HEK293 (cell line): ENCODE measurements at regions not wholly inside any gene's neighbourhood (a gene's known extent, or its start where the extent isn't known, plus 50 kb on each side); places are given as distances from the start of the nearest gene placed in this dataset.

Experiments used
- GLIS2 ChIP-seq: fragments of 450-650 bp; formaldehyde crosslinking; IDR thresholded peaks from 2 replicates; pipeline ENCODE4 v1.5.1; 2016; ENCODE audit warnings: missing biosample characterization, missing genetic modification characterization
- ZBTB26 ChIP-seq: fragments of 450-650 bp; formaldehyde crosslinking; optimal IDR thresholded peaks from 2 replicates; pipeline ENCODE3; 2016; ENCODE audit warnings: missing biosample characterization, mild to moderate bottlenecking, missing genetic modification characterization
- ZNF148 ChIP-seq: fragments of 450-650 bp; formaldehyde crosslinking; IDR thresholded peaks from 2 replicates; pipeline ENCODE4 v1.5.0; 2017; ENCODE audit warnings: missing biosample characterization, missing genetic modification characterization, borderline replicate concordance
- ZNF16 ChIP-seq: fragments of 450-650 bp; formaldehyde crosslinking; IDR thresholded peaks from 2 replicates; pipeline ENCODE4 v1.5.1; 2016; ENCODE audit warnings: low read depth, missing biosample characterization, missing genetic modification characterization
- ZNF2 ChIP-seq: fragments of 450-650 bp; formaldehyde crosslinking; IDR thresholded peaks from 2 replicates; pipeline ENCODE4 v1.5.1; 2016; ENCODE audit warnings: missing biosample characterization, missing genetic modification characterization
- ZNF239 ChIP-seq: fragments of 450-650 bp; formaldehyde crosslinking; IDR thresholded peaks from 2 replicates; pipeline ENCODE4 v1.5.1; 2016; ENCODE audit warnings: missing biosample characterization, missing genetic modification characterization
- ZNF266 ChIP-seq: fragments of 450-650 bp; formaldehyde crosslinking; IDR thresholded peaks from 2 replicates; pipeline ENCODE4 v1.5.1; 2016; ENCODE audit warnings: missing biosample characterization, missing genetic modification characterization, low read depth
- ZNF311 ChIP-seq: fragments of 450-650 bp; formaldehyde crosslinking; IDR thresholded peaks from 2 replicates; pipeline ENCODE4 v1.5.1; 2017; ENCODE audit warnings: missing biosample characterization, missing genetic modification characterization, borderline replicate concordance
- ZNF341 ChIP-seq: fragments of 450-650 bp; formaldehyde crosslinking; IDR thresholded peaks from 2 replicates; pipeline ENCODE4; 2016; ENCODE audit warnings: low read depth, missing biosample characterization, missing genetic modification characterization
- ZNF404 ChIP-seq: fragments of 450-650 bp; formaldehyde crosslinking; IDR thresholded peaks from 2 replicates; pipeline ENCODE4 v1.5.1; 2017; ENCODE audit warnings: missing biosample characterization, missing genetic modification characterization
- ZNF426 ChIP-seq: fragments of 450-650 bp; formaldehyde crosslinking; IDR thresholded peaks from 2 replicates; pipeline ENCODE4 v1.5.1; 2017; ENCODE audit warnings: missing biosample characterization, missing genetic modification characterization, mild to moderate bottlenecking, inconsistent platforms, moderate library complexity
- ZNF433 ChIP-seq: fragments of 450-650 bp; formaldehyde crosslinking; IDR thresholded peaks from 2 replicates; pipeline ENCODE4 v1.5.1; 2016; ENCODE audit warnings: missing biosample characterization, missing genetic modification characterization, low read depth
- ZNF449 ChIP-seq: fragments of 450-650 bp; formaldehyde crosslinking; IDR thresholded peaks from 2 replicates; pipeline ENCODE4 v1.5.1; 2017; ENCODE audit warnings: missing biosample characterization, mild to moderate bottlenecking, missing genetic modification characterization, moderate library complexity
- ZNF701 ChIP-seq: fragments of 450-650 bp; formaldehyde crosslinking; IDR thresholded peaks from 2 replicates; pipeline ENCODE4 v1.5.1; 2016; ENCODE audit warnings: missing biosample characterization, missing genetic modification characterization
- ZNF747 ChIP-seq: fragments of 450-650 bp; formaldehyde crosslinking; IDR thresholded peaks from 2 replicates; pipeline ENCODE4 v1.5.1; 2016; ENCODE audit warnings: missing biosample characterization, missing genetic modification characterization
- ZSCAN16 ChIP-seq: fragments of 450-650 bp; formaldehyde crosslinking; IDR thresholded peaks from 2 replicates; pipeline ENCODE4 v1.5.1; 2016; ENCODE audit warnings: missing biosample characterization, missing genetic modification characterization
- TF ChIP-seq, protein P1 (sequence below): fragments of 450-650 bp; formaldehyde crosslinking; IDR thresholded peaks from 2 replicates; pipeline ENCODE4 v1.5.1; 2016; ENCODE audit warnings: missing biosample characterization, missing genetic modification characterization
- TF ChIP-seq, protein P2 (sequence below): fragments of 450-650 bp; formaldehyde crosslinking; IDR thresholded peaks from 2 replicates; pipeline ENCODE4 v1.5.1; 2016; ENCODE audit warnings: missing biosample characterization, missing genetic modification characterization, low read depth
- TF ChIP-seq, protein P3 (sequence below): fragments of 450-650 bp; formaldehyde crosslinking; IDR thresholded peaks from 2 replicates; pipeline ENCODE4 v1.5.1; 2016; ENCODE audit warnings: missing biosample characterization, missing genetic modification characterization
- TF ChIP-seq, protein P4 (sequence below): fragments of 450-650 bp; formaldehyde crosslinking; IDR thresholded peaks from 2 replicates; pipeline ENCODE4 v1.5.1; 2016; ENCODE audit warnings: missing biosample characterization, missing genetic modification characterization
- TF ChIP-seq, protein P5 (sequence below): fragments of 450-650 bp; formaldehyde crosslinking; IDR thresholded peaks from 2 replicates; pipeline ENCODE4 v1.5.1; 2017; ENCODE audit warnings: missing biosample characterization, missing genetic modification characterization

DNA sequence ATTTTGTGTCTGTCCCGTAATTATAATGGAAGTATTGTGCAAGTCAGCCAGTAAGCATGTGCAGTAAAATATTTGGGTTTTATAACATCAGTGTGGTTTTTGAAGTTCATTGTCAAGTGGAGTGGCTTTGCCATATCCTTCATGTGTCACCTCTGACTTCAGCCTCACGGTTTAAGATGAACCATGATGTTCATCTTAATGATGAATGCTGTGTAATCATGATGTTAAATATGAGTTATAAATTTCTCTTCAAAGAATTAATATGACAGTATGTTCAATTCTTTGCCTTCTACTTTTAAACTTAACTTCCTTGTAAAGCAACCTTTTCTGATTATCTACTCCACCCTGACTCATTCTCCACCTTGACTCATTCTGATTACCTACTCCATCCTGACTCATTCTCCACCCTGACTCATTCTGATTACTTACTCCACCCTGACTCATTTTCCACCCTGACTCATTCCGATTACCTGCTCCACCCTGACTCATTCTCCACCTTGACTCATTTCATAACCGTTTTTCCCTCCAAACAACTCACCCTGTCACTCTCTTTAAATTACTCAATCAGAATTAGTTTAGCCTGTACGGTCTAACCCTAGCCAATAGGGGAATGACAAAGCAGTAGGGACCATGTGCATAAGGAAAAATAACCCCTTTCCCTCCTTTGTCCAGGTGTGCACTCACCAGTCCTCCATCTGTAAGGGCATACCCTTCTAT is 50.3 kb upstream of the ANKRD10 start (continued):
- TF ChIP-seq, protein P1, sequence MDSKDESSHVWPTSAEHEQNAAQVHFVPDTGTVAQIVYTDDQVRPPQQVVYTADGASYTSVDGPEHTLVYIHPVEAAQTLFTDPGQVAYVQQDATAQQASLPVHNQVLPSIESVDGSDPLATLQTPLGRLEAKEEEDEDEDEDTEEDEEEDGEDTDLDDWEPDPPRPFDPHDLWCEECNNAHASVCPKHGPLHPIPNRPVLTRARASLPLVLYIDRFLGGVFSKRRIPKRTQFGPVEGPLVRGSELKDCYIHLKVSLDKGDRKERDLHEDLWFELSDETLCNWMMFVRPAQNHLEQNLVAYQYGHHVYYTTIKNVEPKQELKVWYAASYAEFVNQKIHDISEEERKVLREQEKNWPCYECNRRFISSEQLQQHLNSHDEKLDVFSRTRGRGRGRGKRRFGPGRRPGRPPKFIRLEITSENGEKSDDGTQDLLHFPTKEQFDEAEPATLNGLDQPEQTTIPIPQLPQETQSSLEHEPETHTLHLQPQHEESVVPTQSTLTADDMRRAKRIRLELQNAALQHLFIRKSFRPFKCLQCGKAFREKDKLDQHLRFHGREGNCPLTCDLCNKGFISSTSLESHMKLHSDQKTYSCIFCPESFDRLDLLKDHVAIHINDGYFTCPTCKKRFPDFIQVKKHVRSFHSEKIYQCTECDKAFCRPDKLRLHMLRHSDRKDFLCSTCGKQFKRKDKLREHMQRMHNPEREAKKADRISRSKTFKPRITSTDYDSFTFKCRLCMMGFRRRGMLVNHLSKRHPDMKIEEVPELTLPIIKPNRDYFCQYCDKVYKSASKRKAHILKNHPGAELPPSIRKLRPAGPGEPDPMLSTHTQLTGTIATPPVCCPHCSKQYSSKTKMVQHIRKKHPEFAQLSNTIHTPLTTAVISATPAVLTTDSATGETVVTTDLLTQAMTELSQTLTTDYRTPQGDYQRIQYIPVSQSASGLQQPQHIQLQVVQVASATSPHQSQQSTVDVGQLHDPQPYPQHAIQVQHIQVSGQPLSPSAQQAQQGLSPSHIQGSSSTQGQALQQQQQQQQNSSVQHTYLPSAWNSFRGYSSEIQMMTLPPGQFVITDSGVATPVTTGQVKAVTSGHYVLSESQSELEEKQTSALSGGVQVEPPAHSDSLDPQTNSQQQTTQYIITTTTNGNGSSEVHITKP: peak; percentile 52; the same call in 1 of the 2 replicates
- TF ChIP-seq ZNF426: no peak
- no peak for TF ChIP-seq ZNF433 (tag by site-specific recombination)
- no peak for TF ChIP-seq ZNF701 (tag by site-specific recombination)
- TF ChIP-seq, protein P2, sequence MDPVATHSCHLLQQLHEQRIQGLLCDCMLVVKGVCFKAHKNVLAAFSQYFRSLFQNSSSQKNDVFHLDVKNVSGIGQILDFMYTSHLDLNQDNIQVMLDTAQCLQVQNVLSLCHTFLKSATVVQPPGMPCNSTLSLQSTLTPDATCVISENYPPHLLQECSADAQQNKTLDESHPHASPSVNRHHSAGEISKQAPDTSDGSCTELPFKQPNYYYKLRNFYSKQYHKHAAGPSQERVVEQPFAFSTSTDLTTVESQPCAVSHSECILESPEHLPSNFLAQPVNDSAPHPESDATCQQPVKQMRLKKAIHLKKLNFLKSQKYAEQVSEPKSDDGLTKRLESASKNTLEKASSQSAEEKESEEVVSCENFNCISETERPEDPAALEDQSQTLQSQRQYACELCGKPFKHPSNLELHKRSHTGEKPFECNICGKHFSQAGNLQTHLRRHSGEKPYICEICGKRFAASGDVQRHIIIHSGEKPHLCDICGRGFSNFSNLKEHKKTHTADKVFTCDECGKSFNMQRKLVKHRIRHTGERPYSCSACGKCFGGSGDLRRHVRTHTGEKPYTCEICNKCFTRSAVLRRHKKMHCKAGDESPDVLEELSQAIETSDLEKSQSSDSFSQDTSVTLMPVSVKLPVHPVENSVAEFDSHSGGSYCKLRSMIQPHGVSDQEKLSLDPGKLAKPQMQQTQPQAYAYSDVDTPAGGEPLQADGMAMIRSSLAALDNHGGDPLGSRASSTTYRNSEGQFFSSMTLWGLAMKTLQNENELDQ: no peak
- TF ChIP-seq, protein P3, sequence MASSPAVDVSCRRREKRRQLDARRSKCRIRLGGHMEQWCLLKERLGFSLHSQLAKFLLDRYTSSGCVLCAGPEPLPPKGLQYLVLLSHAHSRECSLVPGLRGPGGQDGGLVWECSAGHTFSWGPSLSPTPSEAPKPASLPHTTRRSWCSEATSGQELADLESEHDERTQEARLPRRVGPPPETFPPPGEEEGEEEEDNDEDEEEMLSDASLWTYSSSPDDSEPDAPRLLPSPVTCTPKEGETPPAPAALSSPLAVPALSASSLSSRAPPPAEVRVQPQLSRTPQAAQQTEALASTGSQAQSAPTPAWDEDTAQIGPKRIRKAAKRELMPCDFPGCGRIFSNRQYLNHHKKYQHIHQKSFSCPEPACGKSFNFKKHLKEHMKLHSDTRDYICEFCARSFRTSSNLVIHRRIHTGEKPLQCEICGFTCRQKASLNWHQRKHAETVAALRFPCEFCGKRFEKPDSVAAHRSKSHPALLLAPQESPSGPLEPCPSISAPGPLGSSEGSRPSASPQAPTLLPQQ (tag by site-specific recombination): peak; percentile 93
- TF ChIP-seq ZNF2: no peak
- TF ChIP-seq, protein P4, sequence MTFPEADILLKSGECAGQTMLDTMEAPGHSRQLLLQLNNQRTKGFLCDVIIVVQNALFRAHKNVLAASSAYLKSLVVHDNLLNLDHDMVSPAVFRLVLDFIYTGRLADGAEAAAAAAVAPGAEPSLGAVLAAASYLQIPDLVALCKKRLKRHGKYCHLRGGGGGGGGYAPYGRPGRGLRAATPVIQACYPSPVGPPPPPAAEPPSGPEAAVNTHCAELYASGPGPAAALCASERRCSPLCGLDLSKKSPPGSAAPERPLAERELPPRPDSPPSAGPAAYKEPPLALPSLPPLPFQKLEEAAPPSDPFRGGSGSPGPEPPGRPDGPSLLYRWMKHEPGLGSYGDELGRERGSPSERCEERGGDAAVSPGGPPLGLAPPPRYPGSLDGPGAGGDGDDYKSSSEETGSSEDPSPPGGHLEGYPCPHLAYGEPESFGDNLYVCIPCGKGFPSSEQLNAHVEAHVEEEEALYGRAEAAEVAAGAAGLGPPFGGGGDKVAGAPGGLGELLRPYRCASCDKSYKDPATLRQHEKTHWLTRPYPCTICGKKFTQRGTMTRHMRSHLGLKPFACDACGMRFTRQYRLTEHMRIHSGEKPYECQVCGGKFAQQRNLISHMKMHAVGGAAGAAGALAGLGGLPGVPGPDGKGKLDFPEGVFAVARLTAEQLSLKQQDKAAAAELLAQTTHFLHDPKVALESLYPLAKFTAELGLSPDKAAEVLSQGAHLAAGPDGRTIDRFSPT (tag by site-specific recombination): peak; percentile 98
- no peak for TF ChIP-seq ZBTB26 (tag by site-specific recombination)
- TF ChIP-seq ZNF747 (tag by site-specific recombination): 0 out of 2 replicates have a peak, but pooled peaks have one; percentile 77
- TF ChIP-seq ZNF266 (tag by site-specific recombination): no peak
- no peak for TF ChIP-seq ZNF404 (tag by site-specific recombination)
- no peak for TF ChIP-seq ZNF16 (tag by site-specific recombination)
- TF ChIP-seq ZNF239 (tag by site-specific recombination): no peak
- TF ChIP-seq ZNF311 (tag by site-specific recombination): no peak
- peak; percentile 97 for TF ChIP-seq ZNF148 (tag by site-specific recombination)
- peak; percentile 52; the same call in 1 of the 2 replicates for TF ChIP-seq GLIS2
- no peak for TF ChIP-seq ZSCAN16 (tag by site-specific recombination)
- TF ChIP-seq ZNF341 (tag by site-specific recombination): no peak
- TF ChIP-seq, protein P5, sequence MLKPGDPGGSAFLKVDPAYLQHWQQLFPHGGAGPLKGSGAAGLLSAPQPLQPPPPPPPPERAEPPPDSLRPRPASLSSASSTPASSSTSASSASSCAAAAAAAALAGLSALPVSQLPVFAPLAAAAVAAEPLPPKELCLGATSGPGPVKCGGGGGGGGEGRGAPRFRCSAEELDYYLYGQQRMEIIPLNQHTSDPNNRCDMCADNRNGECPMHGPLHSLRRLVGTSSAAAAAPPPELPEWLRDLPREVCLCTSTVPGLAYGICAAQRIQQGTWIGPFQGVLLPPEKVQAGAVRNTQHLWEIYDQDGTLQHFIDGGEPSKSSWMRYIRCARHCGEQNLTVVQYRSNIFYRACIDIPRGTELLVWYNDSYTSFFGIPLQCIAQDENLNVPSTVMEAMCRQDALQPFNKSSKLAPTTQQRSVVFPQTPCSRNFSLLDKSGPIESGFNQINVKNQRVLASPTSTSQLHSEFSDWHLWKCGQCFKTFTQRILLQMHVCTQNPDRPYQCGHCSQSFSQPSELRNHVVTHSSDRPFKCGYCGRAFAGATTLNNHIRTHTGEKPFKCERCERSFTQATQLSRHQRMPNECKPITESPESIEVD (tag by site-specific recombination): no peak
- no peak for TF ChIP-seq ZNF449 (tag by site-specific recombination)
